Osteocyte (in vitro differentiated cells): ENCODE measurements at regions not wholly inside any gene's neighbourhood (a gene's known extent, or its start where the extent isn't known, plus 50 kb on each side); places are given as distances from the start of the nearest gene placed in this dataset.

Experiments used
- DNase-seq: peaks from one replicate; pipeline ENCODE4 v3.0.0; 2021; ENCODE audit warnings: mixed read lengths; ENCODE audit not compliant: unreplicated experiment; ENCODE audit errors: extremely low spot score
- H3K27ac Mint-ChIP-seq: one replicate; pipeline ENCODE4 v1.8.0; 2021; ENCODE audit warnings: mild to moderate bottlenecking, mixed read lengths; ENCODE audit not compliant: unreplicated experiment
- H3K27me3 Mint-ChIP-seq: one replicate; pipeline ENCODE4 v1.8.0; 2021; ENCODE audit warnings: mixed read lengths; ENCODE audit not compliant: unreplicated experiment
- H3K36me3 Mint-ChIP-seq: one replicate; pipeline ENCODE4 v1.8.0; 2021; ENCODE audit warnings: mixed read lengths; ENCODE audit not compliant: unreplicated experiment
- H3K4me1 Mint-ChIP-seq: one replicate; pipeline ENCODE4 v1.8.0; 2021; ENCODE audit warnings: mixed read lengths; ENCODE audit not compliant: unreplicated experiment
- H3K4me3 Mint-ChIP-seq: one replicate; pipeline ENCODE4 v1.8.0; 2021; ENCODE audit warnings: mild to moderate bottlenecking, moderate library complexity, mixed read lengths; ENCODE audit not compliant: unreplicated experiment
- H3K9me3 Mint-ChIP-seq: one replicate; pipeline ENCODE4 v1.8.0; 2021; ENCODE audit warnings: mixed read lengths; ENCODE audit not compliant: unreplicated experiment
- CTCF ChIP-seq: fragments of 200-600 bp; sonication (generic); IDR thresholded peaks from 2 replicates; pipeline ENCODE4 v1.5.0; 2021; ENCODE audit warnings: antibody characterized with exemption, mild to moderate bottlenecking, moderate library complexity

DNA sequence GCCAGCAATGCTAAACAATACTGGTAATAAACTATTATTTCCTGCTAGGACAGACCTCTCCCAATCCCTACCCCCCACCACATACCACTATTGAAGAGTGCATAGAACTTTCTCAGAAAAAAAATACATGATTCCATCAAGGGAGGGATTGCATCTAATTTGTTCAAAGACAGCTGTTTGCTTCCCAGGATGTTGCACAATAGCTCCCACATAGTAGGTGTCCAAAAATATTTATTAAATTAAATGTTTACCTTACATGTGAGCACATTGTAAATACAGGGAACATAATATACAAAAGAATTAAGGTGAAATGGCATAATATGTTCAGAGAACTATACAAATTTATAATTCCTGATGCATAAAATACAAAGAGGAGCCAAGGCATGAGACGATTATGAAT lies 1111.8 kb upstream of the LCORL start:
- no peaks in the 10 kb centered on the region for H3K4me1 Mint-ChIP-seq
- no peak overlapping the region for H3K4me3 Mint-ChIP-seq
- no peak for DNase-seq
- H3K27ac Mint-ChIP-seq: no peak overlapping the region
- no peak for TF ChIP-seq CTCF
- no peaks in the 10 kb centered on the region for H3K9me3 Mint-ChIP-seq
- H3K27me3 Mint-ChIP-seq: peaks cover 10% of the 10 kb centered on the region
- H3K36me3 Mint-ChIP-seq: no peaks in the 10 kb centered on the region

GRCh38 chr4:19130866-19131265 lies 1109.3 kb upstream of the LCORL start:
- no peak for DNase-seq
- Mint-ChIP-seq H3K36me3 (no peaks in the 10 kb centered on the region), H3K27ac (no peak overlapping the region), H3K27me3 (peaks cover 10% of the 10 kb centered on the region), H3K9me3 (no peaks in the 10 kb centered on the region), H3K4me3 (no peak overlapping the region), H3K4me1 (no peaks in the 10 kb centered on the region)
- TF ChIP-seq CTCF: no peak

DNA sequence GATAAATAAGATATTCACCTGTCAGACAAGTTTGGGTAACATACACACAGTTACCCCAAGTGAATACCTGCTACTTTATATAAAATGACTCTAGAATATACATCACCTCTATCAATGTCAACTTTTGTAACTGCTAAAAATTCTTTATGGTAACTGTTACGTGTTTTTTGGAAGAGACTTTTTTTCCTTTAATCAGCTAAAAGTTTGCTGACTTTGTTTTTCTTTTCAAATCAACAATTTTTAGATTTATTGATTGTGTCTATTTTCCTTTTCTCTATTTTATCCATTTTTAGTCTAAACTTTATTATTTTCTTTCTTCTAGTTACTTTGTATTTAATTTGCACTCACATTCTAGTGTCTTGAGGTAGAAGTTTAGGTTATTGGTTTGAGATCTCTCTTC lies 1106.6 kb upstream of the LCORL start:
- no peaks in the 10 kb centered on the region for H3K36me3 Mint-ChIP-seq
- H3K4me3 Mint-ChIP-seq: no peak overlapping the region
- no peak for TF ChIP-seq CTCF
- H3K27ac Mint-ChIP-seq: no peak overlapping the region
- no peaks in the 10 kb centered on the region for H3K9me3 Mint-ChIP-seq
- peaks cover 10% of the 10 kb centered on the region for H3K27me3 Mint-ChIP-seq
- H3K4me1 Mint-ChIP-seq: no peaks in the 10 kb centered on the region
- DNase-seq: no peak

DNA sequence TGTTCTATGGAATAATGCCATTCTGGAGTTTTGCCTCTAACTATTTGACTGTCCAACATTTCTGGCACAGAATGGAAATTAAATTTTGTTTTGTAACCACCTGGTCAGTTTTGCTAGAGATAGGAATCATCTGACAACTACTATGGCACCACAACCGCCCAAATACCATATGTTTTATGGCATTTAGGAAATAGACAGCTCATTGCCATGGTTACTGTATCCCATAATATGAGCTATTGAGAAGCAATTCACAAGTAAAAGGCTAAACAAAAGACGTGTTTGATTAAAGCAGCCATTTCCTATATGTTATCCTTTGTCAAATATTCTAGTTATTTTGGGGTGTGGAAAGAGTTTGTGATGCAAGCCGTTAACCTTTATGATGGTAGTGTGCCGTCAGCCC lies 1105.3 kb upstream of the LCORL start:
- Mint-ChIP-seq H3K27ac (no peak overlapping the region), H3K4me1 (no peaks in the 10 kb centered on the region), H3K4me3 (no peak overlapping the region), H3K9me3 (no peaks in the 10 kb centered on the region), H3K27me3 (peaks cover 10% of the 10 kb centered on the region), H3K36me3 (no peaks in the 10 kb centered on the region)
- no peak for TF ChIP-seq CTCF
- DNase-seq: no peak

DNA sequence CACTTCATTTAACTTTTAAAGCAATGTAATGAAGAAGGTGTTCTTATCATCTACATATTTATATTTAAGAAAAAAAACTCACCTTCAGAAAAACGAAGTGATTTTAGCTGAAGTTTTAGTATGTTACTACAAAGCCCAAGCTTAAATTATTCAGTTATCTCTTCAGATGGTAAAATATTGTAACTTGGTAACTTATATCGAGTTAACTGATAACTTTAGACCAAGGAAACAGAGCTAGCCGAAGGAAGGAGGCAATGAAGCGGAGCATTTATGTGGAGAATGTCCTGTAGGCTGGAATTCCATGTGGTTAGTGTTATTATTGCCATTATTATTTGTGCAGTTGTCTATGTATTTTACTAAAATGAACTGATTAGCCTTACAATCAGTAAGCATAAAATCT lies 1102.1 kb upstream of the LCORL start:
- Mint-ChIP-seq H3K27me3 (no peaks in the 10 kb centered on the region), H3K4me1 (no peaks in the 10 kb centered on the region), H3K27ac (no peak overlapping the region), H3K9me3 (no peaks in the 10 kb centered on the region), H3K4me3 (no peak overlapping the region), H3K36me3 (no peaks in the 10 kb centered on the region)
- no peak for TF ChIP-seq CTCF
- DNase-seq: no peak
